ENCODE measurements at regions not wholly inside any gene's neighbourhood (a gene's known extent, or its start where the extent isn't known, plus 50 kb on each side); places are given as distances from the start of the nearest gene placed in this dataset.

- DNase-seq (ENCODE audit: insufficient read length, low spot score) (no peak), FAIRE-seq (no peak)
Observed at GRCh38 chr16:74100395-74101326, 196.0 kb upstream of the PSMD7 start.

- FAIRE-seq (no peak), DNase-seq (ENCODE audit: insufficient read length, low spot score) (no peak)
Observed at GRCh38 chr16:74099530-74099929, 197.1 kb upstream of the PSMD7 start.

- FAIRE-seq: no peak
- DNase-seq (ENCODE audit: insufficient read length, low spot score): no peak
Observed at GRCh38 chr16:74094962-74095361, 201.7 kb upstream of the PSMD7 start.

- no peak for DNase-seq (ENCODE audit: insufficient read length, low spot score)
- no peak for FAIRE-seq
Observed at GRCh38 chr16:74094514-74094913, 202.1 kb upstream of the PSMD7 start.

- DNase-seq (ENCODE audit: insufficient read length, low spot score) (no peak), FAIRE-seq (no peak)
Observed at GRCh38 chr16:74092336-74092735, 204.3 kb upstream of the PSMD7 start.

- DNase-seq (ENCODE audit: insufficient read length, low spot score) (no peak), FAIRE-seq (no peak)
Observed at GRCh38 chr16:74090871-74091270, 205.7 kb upstream of the PSMD7 start.

GRCh38 chr16:74083541-74083940, 213.1 kb upstream of the PSMD7 start:
- DNase-seq (ENCODE audit: insufficient read length, low spot score) (no peak), FAIRE-seq (no peak)

GRCh38 chr16:74080311-74080710, 216.3 kb upstream of the PSMD7 start:
- FAIRE-seq (no peak), DNase-seq (ENCODE audit: insufficient read length, low spot score) (no peak)

- DNase-seq (ENCODE audit: insufficient read length, low spot score): no peak
- no peak for FAIRE-seq
Observed at GRCh38 chr16:74079232-74079586, 217.4 kb upstream of the PSMD7 start.

- no peak for FAIRE-seq
Observed at GRCh38 chr16:74078511-74079231, 217.9 kb upstream of the PSMD7 start.

GRCh38 chr16:74076568-74076967, 220.0 kb upstream of the PSMD7 start:
- no peak for FAIRE-seq
- DNase-seq (ENCODE audit: insufficient read length, low spot score): no peak

More at GRCh38 chr16:74078511-74079231, 217.9 kb upstream of the PSMD7 start:
- DNase-seq (ENCODE audit: insufficient read length, low spot score): no peak

- no peak for FAIRE-seq
- DNase-seq (ENCODE audit: insufficient read length, low spot score): no peak
Observed at GRCh38 chr16:74075393-74075792, 221.2 kb upstream of the PSMD7 start.

- FAIRE-seq: no peak
Observed at GRCh38 chr16:74073456-74073855, 223.2 kb upstream of the PSMD7 start.

GRCh38 chr16:74071996-74072535, 224.5 kb upstream of the PSMD7 start:
- DNase-seq (ENCODE audit: insufficient read length, low spot score): no peak
- no peak for FAIRE-seq

More at GRCh38 chr16:74073456-74073855, 223.2 kb upstream of the PSMD7 start:
- DNase-seq (ENCODE audit: insufficient read length, low spot score): no peak

- DNase-seq (ENCODE audit: insufficient read length, low spot score) (no peak), FAIRE-seq (no peak)
Observed at GRCh38 chr16:74070237-74070636, 226.4 kb upstream of the PSMD7 start.

- DNase-seq (ENCODE audit: insufficient read length, low spot score) (no peak), FAIRE-seq (no peak)
Observed at GRCh38 chr16:74064120-74064735, 232.4 kb upstream of the PSMD7 start.

- FAIRE-seq: no peak
- no peak for DNase-seq (ENCODE audit: insufficient read length, low spot score)
Observed at GRCh38 chr16:74053826-74054225, 242.8 kb upstream of the PSMD7 start.

- no peak for DNase-seq (ENCODE audit: insufficient read length, low spot score)
- no peak for FAIRE-seq
Observed at GRCh38 chr16:74053312-74053711, 243.3 kb upstream of the PSMD7 start.

GRCh38 chr16:74052016-74052415, 244.6 kb upstream of the PSMD7 start:
- no peak for FAIRE-seq
- no peak for DNase-seq (ENCODE audit: insufficient read length, low spot score)

GRCh38 chr16:74049027-74049426, 247.6 kb upstream of the PSMD7 start:
- no peak for DNase-seq (ENCODE audit: insufficient read length, low spot score)
- FAIRE-seq: no peak

GRCh38 chr16:74046524-74046923, 250.1 kb upstream of the PSMD7 start:
- FAIRE-seq: no peak
- DNase-seq (ENCODE audit: insufficient read length, low spot score): no peak
